ENCODE measurements at regions not wholly inside any gene's neighbourhood (a gene's known extent, or its start where the extent isn't known, plus 50 kb on each side); places are given as distances from the start of the nearest gene placed in this dataset.

DNA sequence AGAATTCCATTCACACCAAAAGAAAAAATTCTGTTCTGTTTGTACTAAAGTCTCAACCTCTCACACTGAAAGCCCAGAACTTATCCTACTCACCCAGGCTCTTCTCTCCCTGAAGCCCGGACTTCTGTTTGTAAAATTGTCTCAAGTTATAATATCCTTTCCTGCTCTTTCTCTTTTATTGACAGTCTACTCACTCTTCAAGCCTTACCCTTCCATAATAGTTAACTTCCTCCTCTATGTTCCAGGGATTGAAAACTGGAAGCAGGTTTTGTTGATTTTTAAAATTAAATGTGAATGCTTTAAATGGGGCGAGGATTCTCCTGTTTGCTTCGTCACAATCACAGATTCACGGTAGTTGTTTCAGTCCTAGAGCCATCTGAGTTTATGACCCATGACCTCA, 51.7 kb upstream of the CCDC112 start:
- H4K5ac ChIP-seq (ENCODE audit: insufficient read length, low read depth, low read length): no peak overlapping the region
- H2AFZ ChIP-seq (ENCODE audit: low read length): no peak overlapping the region
- H3K4me2 ChIP-seq (ENCODE audit: insufficient read depth, insufficient read length, low read length): no peak overlapping the region
- H3K79me2 ChIP-seq (ENCODE audit: insufficient read depth, low read length): no peaks in the 10 kb centered on the region
- no peak overlapping the region for H3K4ac ChIP-seq (ENCODE audit: low read depth, low read length)
- no peaks in the 10 kb centered on the region for H3K27me3 ChIP-seq (ENCODE audit: insufficient read depth, low read length)
- H4K91ac ChIP-seq (ENCODE audit: insufficient read length, low read depth, low read length): no peak overlapping the region
- Mint-ChIP-seq H3K9me3 (no peaks in the 10 kb centered on the region; a peak in 1 of 5 replicates), H3K4me1 (peaks cover 2 to 9% of the 10 kb centered on the region in 2 experiments; a peak in 3 of 4 replicates), H3K27me3 (ENCODE audit: low read depth) (no peaks in the 10 kb centered on the region), H3K27ac (no peak overlapping the region), H3K4me3 (no peak overlapping the region), H3K36me3 (ENCODE audit: insufficient read depth in 1 of 3, low read depth in 3 of 3) (no peaks in the 10 kb centered on the region; a peak in 1 of 7 replicates)
- no peak overlapping the region for H2BK15ac ChIP-seq (ENCODE audit: low read depth, low read length)
- no peak overlapping the region for H3K23ac ChIP-seq (ENCODE audit: insufficient read length, low read depth, low read length)
- H3K23me2 ChIP-seq (ENCODE audit: insufficient read length, low read depth, low read length, poor library complexity, severe bottlenecking): no peaks in the 10 kb centered on the region
- H3K4me1 ChIP-seq (ENCODE audit: insufficient read depth, low read length): no peaks in the 10 kb centered on the region
- no peak overlapping the region for H3T11ph ChIP-seq (ENCODE audit: low read length)
- no peak overlapping the region for H3K27ac ChIP-seq (ENCODE audit: insufficient read length, low read depth, low read length)
- H3K14ac ChIP-seq (ENCODE audit: insufficient read depth, low read length): no peak overlapping the region
- no peak overlapping the region for H2BK120ac ChIP-seq (ENCODE audit: low read depth, low read length, poor library complexity, severe bottlenecking)
- H3K9me3 ChIP-seq (ENCODE audit: control insufficient read depth, low read depth, low read length): no peaks in the 10 kb centered on the region
- H3K79me1 ChIP-seq (ENCODE audit: insufficient read depth, low read depth, low read length, poor library complexity, severe bottlenecking): no peaks in the 10 kb centered on the region
- no peak overlapping the region for H3K56ac ChIP-seq (ENCODE audit: insufficient read length, low read depth, low read length)
- no peak overlapping the region for H4K8ac ChIP-seq (replicated peaks; ENCODE audit: insufficient read length, low read depth, low read length)
- no peak for DNase-seq
- WGBS (ENCODE audit: extremely low coverage, insufficient read length, low lambda C conversion rate): no CpG with 5 or more reads among the region's 4 CpGs
- no peak overlapping the region for H2BK5ac ChIP-seq (ENCODE audit: insufficient read length, low read length)
- H2BK20ac ChIP-seq (ENCODE audit: low read depth, low read length, poor library complexity, severe bottlenecking): no peak overlapping the region
- H2AK5ac ChIP-seq (ENCODE audit: insufficient read length, low read length): no peak overlapping the region
- no peak overlapping the region for H2BK12ac ChIP-seq (ENCODE audit: insufficient read length, low read depth, low read length)
- no peak for TF ChIP-seq CTCF (conservative IDR thresholded peaks at IDR 0.05)
- no peak overlapping the region for H3K18ac ChIP-seq (ENCODE audit: insufficient read length, low read depth, low read length)
- no peak overlapping the region for H3K9ac ChIP-seq (ENCODE audit: extremely low read depth, insufficient read length, low read length)
- no peaks in the 10 kb centered on the region for H4K20me1 ChIP-seq (ENCODE audit: control insufficient read depth, insufficient read depth, insufficient read length)
